T1000 (cell line): ENCODE measurements at regions not wholly inside any gene's neighbourhood (a gene's known extent, or its start where the extent isn't known, plus 50 kb on each side); places are given as distances from the start of the nearest gene placed in this dataset.
"Not testable (repeated sequence)": the region's sequence is repeated elsewhere in the genome, so short reads cannot be mapped to it uniquely, and the experiment has no call there.

Experiments
- DNase-seq: peaks from one replicate; lab custom pipeline; 2025; ENCODE audit warnings: mixed read lengths; lab: John Stamatoyannopoulos, UW

GRCh38 chr14:66272221-66272620, 213.9 kb upstream of the CCDC196 start:
- no peak for DNase-seq

GRCh38 chr14:66273261-66273832, 212.8 kb upstream of the CCDC196 start:
- no peak for DNase-seq

- not testable (repeated sequence) for DNase-seq
Observed at GRCh38 chr14:66278418-66278817, 207.8 kb upstream of the CCDC196 start.

- no peak for DNase-seq
Observed at GRCh38 chr14:66281036-66281776, 205.0 kb upstream of the CCDC196 start.

- DNase-seq: no peak
Observed at GRCh38 chr14:66284346-66284745, 201.8 kb upstream of the CCDC196 start.

DNA sequence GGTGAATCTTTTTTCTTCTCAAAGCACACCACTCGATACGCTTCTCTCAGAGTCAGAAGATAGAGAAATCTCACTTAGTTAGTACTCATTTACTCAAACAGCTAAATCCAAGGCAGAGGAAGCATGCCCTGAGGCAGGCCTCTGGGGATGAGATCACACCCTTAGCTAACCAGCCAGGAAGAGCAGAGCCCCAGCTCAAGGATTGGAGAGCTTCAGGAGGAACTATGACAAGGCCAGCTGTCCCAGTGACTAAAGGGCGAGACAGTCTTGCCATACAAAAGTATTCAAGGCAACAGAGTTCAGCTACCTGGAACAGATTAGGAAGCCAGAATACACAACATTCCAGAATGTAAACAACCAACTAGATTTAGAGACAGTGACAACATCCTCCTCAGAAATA, 197.7 kb upstream of the CCDC196 start:
- DNase-seq: no peak

DNA sequence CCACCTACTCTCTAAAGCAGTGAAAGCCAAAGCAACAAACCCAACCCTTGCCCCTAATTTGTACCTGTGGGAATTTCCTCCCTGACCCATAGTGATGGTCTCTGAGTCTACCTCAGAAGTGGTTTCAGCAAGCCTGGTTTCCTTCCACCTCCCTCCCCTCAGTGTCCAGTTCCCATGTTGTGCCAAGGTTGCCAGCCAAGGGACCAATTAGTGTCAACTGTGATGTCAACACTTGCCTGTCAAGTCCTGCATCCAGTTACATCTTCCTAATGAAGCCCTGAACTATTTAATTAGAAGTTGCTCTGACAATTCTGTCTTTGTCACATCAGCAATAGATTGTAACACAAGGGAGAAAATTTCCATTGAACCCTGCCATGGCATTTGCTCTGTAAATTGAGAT, 194.4 kb upstream of the CCDC196 start:
- no peak for DNase-seq

- no peak for DNase-seq
Observed at GRCh38 chr14:66293533-66294105, 192.6 kb upstream of the CCDC196 start.

GRCh38 chr14:66295386-66295785, 190.8 kb upstream of the CCDC196 start:
- no peak for DNase-seq

GRCh38 chr14:66300886-66301285, 185.3 kb upstream of the CCDC196 start:
- DNase-seq: no peak

DNA sequence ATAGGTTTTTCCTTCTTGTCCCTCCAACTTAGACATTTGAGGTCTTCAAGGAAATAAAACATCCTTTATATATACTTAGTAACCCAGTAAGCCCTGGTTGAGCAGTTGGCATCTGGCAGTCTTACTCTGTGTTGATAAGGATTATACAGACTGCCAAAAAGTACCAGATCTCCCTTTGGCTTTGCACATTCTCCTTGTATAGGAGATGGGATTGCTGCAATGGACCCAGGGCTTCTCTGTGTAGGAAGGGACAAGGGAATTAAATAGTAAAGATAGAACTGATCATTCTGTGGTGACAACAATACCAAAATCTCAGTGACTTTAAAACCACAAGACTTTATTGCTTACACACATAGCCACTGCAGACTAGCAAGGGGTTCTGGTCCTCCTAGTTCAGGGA, 180.1 kb upstream of the CCDC196 start:
- DNase-seq: no peak

DNA sequence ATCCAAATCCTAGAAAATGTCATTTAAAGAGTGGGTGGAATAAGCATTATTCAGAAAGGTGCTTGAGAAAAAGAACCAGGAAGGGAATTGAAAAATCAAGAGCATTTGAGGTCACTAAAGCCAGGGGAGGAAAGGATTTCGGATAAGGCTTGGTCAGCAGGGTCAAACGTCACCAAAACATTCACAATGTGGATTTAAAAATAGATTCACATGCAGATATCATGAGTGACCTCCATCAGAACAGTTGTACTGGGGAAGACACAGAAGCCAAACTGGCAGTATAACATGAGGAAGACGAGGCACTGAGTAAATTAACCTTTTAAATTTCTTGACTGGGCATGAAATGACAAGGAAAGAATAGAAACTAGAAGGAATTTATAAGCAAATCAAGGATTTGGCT, 175.1 kb upstream of the CCDC196 start:
- DNase-seq: no peak

DNA sequence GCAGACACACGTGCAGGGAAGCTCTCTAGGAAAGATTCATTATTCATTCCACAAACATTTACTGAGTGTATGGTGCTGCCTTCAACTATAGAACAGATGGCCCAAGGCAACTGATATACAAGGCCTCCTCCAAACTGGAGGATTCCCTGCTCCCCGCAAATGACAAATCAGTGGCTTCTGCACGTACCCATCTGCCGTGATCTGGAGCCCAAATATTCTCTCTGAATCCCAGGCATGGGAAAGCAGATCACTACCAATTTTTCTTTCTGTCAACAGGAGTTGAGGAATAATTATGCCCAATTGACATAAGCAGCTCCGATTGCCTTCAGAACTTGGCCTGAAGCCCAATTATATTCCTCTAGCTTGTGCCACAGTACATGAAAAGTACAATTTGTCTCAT, 174.2 kb upstream of the CCDC196 start:
- DNase-seq: no peak

- DNase-seq: no peak
Observed at GRCh38 chr14:66312451-66312850, 173.7 kb upstream of the CCDC196 start.

GRCh38 chr14:66315098-66315497, 171.1 kb upstream of the CCDC196 start:
- DNase-seq: no peak

DNA sequence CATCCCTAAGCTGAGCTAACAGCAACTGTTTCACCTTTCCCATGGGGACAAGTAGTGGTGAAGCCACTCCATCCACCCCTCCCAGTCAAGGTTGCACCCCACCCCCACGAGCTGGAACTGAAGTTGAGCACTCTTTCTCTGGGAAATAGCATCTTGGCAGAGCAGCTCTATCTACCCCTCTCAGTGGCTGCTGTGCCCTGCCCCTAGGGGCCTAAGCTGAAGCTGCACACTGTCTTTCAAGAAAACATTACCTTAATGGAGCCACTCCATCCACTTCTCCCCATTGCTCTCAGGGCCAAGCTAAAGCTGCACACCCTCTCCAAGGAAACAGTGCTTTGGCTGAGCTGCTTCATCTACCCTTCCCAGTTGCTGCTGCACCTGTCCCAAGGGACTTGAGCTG, 170.6 kb upstream of the CCDC196 start:
- DNase-seq: no peak

DNA sequence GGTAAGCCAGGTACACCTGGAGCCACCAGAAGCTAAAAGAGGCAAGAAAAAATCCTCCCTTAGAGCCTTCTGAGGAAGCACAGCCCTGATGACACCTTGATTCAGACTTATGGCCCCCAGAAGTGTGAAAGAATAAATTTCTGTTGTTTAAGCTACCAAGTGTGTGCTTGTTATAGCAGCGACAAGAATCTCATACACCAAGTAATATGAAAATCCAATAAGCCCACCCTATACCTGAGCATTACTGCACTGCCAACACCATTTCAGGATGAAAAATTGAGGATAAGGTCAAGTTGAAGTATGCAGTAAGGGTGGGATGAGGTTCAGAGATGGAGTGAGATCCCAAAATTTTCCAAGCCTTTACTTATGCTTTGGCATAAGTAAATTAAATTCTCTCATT, 163.6 kb upstream of the CCDC196 start:
- DNase-seq: no peak

GRCh38 chr14:66330228-66330627, 155.9 kb upstream of the CCDC196 start:
- no peak for DNase-seq

GRCh38 chr14:66330916-66331315, 155.3 kb upstream of the CCDC196 start:
- DNase-seq: no peak

- not testable (repeated sequence) for DNase-seq
Observed at GRCh38 chr14:66333293-66333692, 152.9 kb upstream of the CCDC196 start.

GRCh38 chr14:66341239-66341638, 144.9 kb upstream of the CCDC196 start:
- DNase-seq: no peak

DNA sequence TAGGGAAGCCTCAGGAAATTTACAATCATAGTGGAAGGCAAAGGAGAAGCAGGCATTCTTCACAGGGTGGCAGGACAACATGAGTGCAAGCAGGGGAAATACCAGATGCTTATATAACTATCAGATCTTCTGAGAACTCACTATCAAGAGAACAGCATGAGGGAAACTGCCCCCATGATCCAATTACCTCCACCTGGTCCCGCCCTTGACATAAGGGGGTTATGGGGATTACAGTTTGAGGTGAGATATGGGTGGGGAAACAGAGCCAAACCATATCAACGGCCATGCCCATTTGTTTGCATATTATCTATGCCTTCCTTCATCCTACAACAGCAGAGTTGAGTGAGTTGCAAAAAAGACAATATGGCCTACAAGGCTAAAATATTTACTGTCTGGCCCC, 140.2 kb upstream of the CCDC196 start:
- no peak for DNase-seq

DNA sequence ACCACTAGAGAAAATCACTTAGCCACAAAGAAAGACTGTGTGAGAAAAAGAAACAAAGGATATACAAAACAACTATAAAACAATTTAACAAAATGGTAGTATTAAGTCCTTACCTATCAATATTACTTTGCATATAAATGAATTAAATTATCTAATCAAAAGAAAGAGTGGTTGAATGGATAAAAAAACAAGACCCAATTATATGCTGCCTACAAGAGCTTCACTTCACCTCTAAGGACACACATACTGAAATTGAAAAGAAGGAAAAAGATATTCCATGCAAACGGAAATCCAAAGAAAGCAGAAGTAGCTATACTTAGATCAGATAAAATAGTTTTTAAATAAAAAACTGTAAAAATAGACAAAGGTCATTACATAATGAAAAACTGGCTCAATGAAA, 134.9 kb upstream of the CCDC196 start:
- no peak for DNase-seq

DNA sequence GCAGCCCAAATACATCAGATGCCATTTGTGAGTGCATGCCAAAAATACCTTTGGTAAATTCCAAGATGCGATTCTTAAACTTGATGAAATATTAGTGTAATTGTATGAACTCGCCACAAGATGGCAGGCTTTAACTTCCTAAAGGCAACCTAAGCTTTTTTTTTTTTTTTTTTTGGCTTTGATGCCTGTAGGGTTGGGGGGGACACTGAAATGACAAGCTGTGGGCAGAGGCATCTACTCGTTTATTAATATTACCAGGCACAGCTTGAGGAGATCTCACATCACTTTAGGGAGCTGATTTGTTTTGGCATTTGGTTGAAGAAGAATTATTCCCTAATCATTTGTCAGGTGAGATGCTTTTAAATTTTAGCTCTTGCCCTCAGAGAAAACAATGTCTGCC, 126.7 kb upstream of the CCDC196 start:
- peak; percentile 4 for DNase-seq
